GM20000 (cell line): ENCODE measurements at regions not wholly inside any gene's neighbourhood (a gene's known extent, or its start where the extent isn't known, plus 50 kb on each side); places are given as distances from the start of the nearest gene placed in this dataset.

Experiments
- DNase-seq: peaks from one replicate; pipeline ENCODE4 v3.0.0; 2012; ENCODE audit warnings: low spot score
- CTCF ChIP-seq: IDR thresholded peaks from 2 replicates; pipeline ENCODE4 v1.5.1; 2012; ENCODE audit warnings: mild to moderate bottlenecking, control low read depth; ENCODE audit errors: extremely low read depth, missing control alignments

- TF ChIP-seq CTCF: no peak
- no peak for DNase-seq
Measured at GRCh38 chr17:63033142-63033541, 67.1 kb downstream of the TANC2 start.

GRCh38 chr17:63035271-63035670 is 69.2 kb downstream of the TANC2 start:
- DNase-seq: no peak
- TF ChIP-seq CTCF: no peak

- TF ChIP-seq CTCF: no peak
- DNase-seq: no peak
Measured at GRCh38 chr17:63035695-63036094, 69.7 kb downstream of the TANC2 start.

GRCh38 chr17:63039342-63039741 is 73.3 kb downstream of the TANC2 start:
- DNase-seq: no peak
- TF ChIP-seq CTCF: no peak

- no peak for TF ChIP-seq CTCF
- DNase-seq: peak; percentile 9
Measured at GRCh38 chr17:63039899-63040602, 74.0 kb downstream of the TANC2 start.

GRCh38 chr17:63040816-63041215 is 74.8 kb downstream of the TANC2 start:
- no peak for DNase-seq
- no peak for TF ChIP-seq CTCF

- no peak for TF ChIP-seq CTCF
Measured at GRCh38 chr17:63041251-63041650, 75.2 kb downstream of the TANC2 start.

More at GRCh38 chr17:63041251-63041650, 75.2 kb downstream of the TANC2 start:
- no peak for DNase-seq
